DOHH2 (cell line): ENCODE measurements at regions not wholly inside any gene's neighbourhood (a gene's known extent, or its start where the extent isn't known, plus 50 kb on each side); places are given as distances from the start of the nearest gene placed in this dataset.

ENCODE experiments used
- CTCF ChIP-seq: fragments of 200-600 bp; sonication (generic); IDR thresholded peaks from one replicate; pipeline ENCODE4 v1.5.1; 2014; ENCODE audit warnings: antibody characterized with exemption, mild to moderate bottlenecking, low read depth, low read length; ENCODE audit not compliant: poor library complexity, severe bottlenecking
- EZH2phosphoT487 ChIP-seq: fragments of 200-600 bp; sonication (generic); IDR thresholded peaks from 2 replicates; pipeline ENCODE4 v1.6.1; 2017; ENCODE audit warnings: borderline replicate concordance, mild to moderate bottlenecking, antibody characterized with exemption, low read length, moderate library complexity, mixed read lengths

GRCh38 chr1:221543529-221544120 is 198.3 kb downstream of the DUSP10 start:
- TF ChIP-seq CTCF: no peak
- TF ChIP-seq EZH2phosphoT487: no peak
